GM19043 (cell line): ENCODE measurements at regions not wholly inside any gene's neighbourhood (a gene's known extent, or its start where the extent isn't known, plus 50 kb on each side); places are given as distances from the start of the nearest gene placed in this dataset.

Experiments
- ATAC-seq: cut with Tn5 transposase; IDR thresholded peaks from one replicate; pipeline ENCODE4 v1.9.1; 2021; ENCODE audit warnings: low read depth; ENCODE audit not compliant: unreplicated experiment

- no peak for ATAC-seq
Measured at GRCh38 chr22:47486569-47487312, 724.3 kb downstream of the TBC1D22A start.

GRCh38 chr22:47484960-47485569 lies 722.6 kb downstream of the TBC1D22A start:
- no peak for ATAC-seq

GRCh38 chr22:47476231-47476630 lies 713.8 kb downstream of the TBC1D22A start:
- ATAC-seq: no peak

- no peak for ATAC-seq
Measured at GRCh38 chr22:47474895-47475294, 712.4 kb downstream of the TBC1D22A start.

- ATAC-seq: no peak
Measured at GRCh38 chr22:47474464-47474863, 712.0 kb downstream of the TBC1D22A start.

GRCh38 chr22:47472636-47473035 lies 710.2 kb downstream of the TBC1D22A start:
- ATAC-seq: no peak

GRCh38 chr22:47471406-47471805 lies 709.0 kb downstream of the TBC1D22A start:
- ATAC-seq: no peak

GRCh38 chr22:47465809-47466208 lies 703.4 kb downstream of the TBC1D22A start:
- no peak for ATAC-seq

- no peak for ATAC-seq
Measured at GRCh38 chr22:47465222-47465621, 702.8 kb downstream of the TBC1D22A start.

- no peak for ATAC-seq
Measured at GRCh38 chr22:47463220-47463619, 700.8 kb downstream of the TBC1D22A start.

GRCh38 chr22:47460861-47461260 lies 698.4 kb downstream of the TBC1D22A start:
- no peak for ATAC-seq

GRCh38 chr22:47460176-47460575 lies 697.7 kb downstream of the TBC1D22A start:
- ATAC-seq: no peak

- no peak for ATAC-seq
Measured at GRCh38 chr22:47458348-47458747, 695.9 kb downstream of the TBC1D22A start.

- no peak for ATAC-seq
Measured at GRCh38 chr22:47457509-47458300, 695.3 kb downstream of the TBC1D22A start.

GRCh38 chr22:47457021-47457420 lies 694.6 kb downstream of the TBC1D22A start:
- ATAC-seq: no peak

- no peak for ATAC-seq
Measured at GRCh38 chr22:47456031-47456430, 693.6 kb downstream of the TBC1D22A start.

- ATAC-seq: no peak
Measured at GRCh38 chr22:47453049-47453448, 690.6 kb downstream of the TBC1D22A start.

- ATAC-seq: no peak
Measured at GRCh38 chr22:47452184-47452583, 689.7 kb downstream of the TBC1D22A start.

- ATAC-seq: no peak
Measured at GRCh38 chr22:47450876-47451475, 688.5 kb downstream of the TBC1D22A start.

- no peak for ATAC-seq
Measured at GRCh38 chr22:47449508-47450270, 687.2 kb downstream of the TBC1D22A start.
